Loucy (cell line): ENCODE measurements at regions not wholly inside any gene's neighbourhood (a gene's known extent, or its start where the extent isn't known, plus 50 kb on each side); places are given as distances from the start of the nearest gene placed in this dataset.

Source experiments
- H2AFZ ChIP-seq: fragments of 200-600 bp; sonication (generic); 2 replicates; pipeline ENCODE4 v1.6.0; 2016; ENCODE audit warnings: antibody characterized with exemption, mild to moderate bottlenecking, low read length, moderate library complexity
- H3F3A ChIP-seq: fragments of 200-600 bp; 2 replicates; pipeline ENCODE4 v1.6.0; 2016; ENCODE audit warnings: antibody characterized with exemption, low read depth, mild to moderate bottlenecking
- H3K27me3 ChIP-seq: fragments of 200-600 bp; sonication (generic); 2 replicates; pipeline ENCODE4 v1.6.1; 2014; ENCODE audit warnings: low read length, mild to moderate bottlenecking; ENCODE audit not compliant: insufficient read depth, poor library complexity, severe bottlenecking
- H3K36me3 ChIP-seq: fragments of 200-600 bp; sonication (generic); 2 replicates; pipeline ENCODE4 v1.6.1; 2016; ENCODE audit warnings: low read length; ENCODE audit not compliant: insufficient read depth
- H3K4me1 ChIP-seq: fragments of 200-600 bp; sonication (generic); 2 replicates; pipeline ENCODE4 v1.5.1; 2014; ENCODE audit warnings: low read length, mild to moderate bottlenecking; ENCODE audit not compliant: insufficient read depth, poor library complexity, severe bottlenecking
- H3K4me2 ChIP-seq: fragments of 200-600 bp; sonication (generic); 2 replicates; pipeline ENCODE4 v1.6.0; 2014; ENCODE audit warnings: antibody characterized with exemption, low read length, low read depth, mild to moderate bottlenecking; ENCODE audit not compliant: poor library complexity, severe bottlenecking
- H3K4me3 ChIP-seq: fragments of 200-600 bp; sonication (generic); 2 replicates; pipeline ENCODE4 v1.5.1; 2014; ENCODE audit warnings: low read length, mild to moderate bottlenecking, mixed read lengths; ENCODE audit not compliant: poor library complexity, severe bottlenecking
- H3K79me2 ChIP-seq: fragments of 200-600 bp; sonication (generic); 2 replicates; pipeline ENCODE4 v1.6.1; 2014; ENCODE audit warnings: low read length; ENCODE audit not compliant: insufficient read depth
- H3K9ac ChIP-seq: fragments of 200-600 bp; sonication (generic); 2 replicates; pipeline ENCODE4 v1.6.0; 2014; ENCODE audit warnings: mild to moderate bottlenecking, low read depth, low read length, moderate library complexity; ENCODE audit not compliant: poor library complexity, severe bottlenecking
- H3K9me2 ChIP-seq: fragments of 200-600 bp; sonication (generic); replicated peaks from 2 replicates; pipeline ENCODE4 v1.6.1; 2016; ENCODE audit warnings: low read depth, low read length, mixed read lengths
- H3K9me3 ChIP-seq: fragments of 200-600 bp; sonication (generic); 2 replicates; pipeline ENCODE4 v1.6.1; 2014; ENCODE audit warnings: mild to moderate bottlenecking, antibody characterized with exemption, low read length, low read depth; ENCODE audit not compliant: insufficient read depth
- H4K20me1 ChIP-seq: fragments of 200-600 bp; sonication (generic); 2 replicates; pipeline ENCODE4 v1.6.0; 2014; ENCODE audit warnings: antibody characterized with exemption, low read length, mild to moderate bottlenecking; ENCODE audit not compliant: insufficient read depth, poor library complexity, severe bottlenecking
- CTCF ChIP-seq: fragments of 200-600 bp; sonication (generic); conservative IDR thresholded peaks from 2 replicates; pipeline ENCODE4 v1.5.1; 2014; ENCODE audit warnings: mild to moderate bottlenecking, antibody characterized with exemption, low read length
- EZH2phosphoT487 ChIP-seq: fragments of 200-600 bp; IDR thresholded peaks from 2 replicates; pipeline ENCODE4 v1.6.1; 2018; ENCODE audit warnings: antibody characterized with exemption, mild to moderate bottlenecking, moderate library complexity, borderline replicate concordance

- no peak overlapping the region for H2AFZ ChIP-seq
- no peaks in the 10 kb centered on the region for H3K36me3 ChIP-seq
- no peak overlapping the region for H3K4me2 ChIP-seq
- TF ChIP-seq EZH2phosphoT487 (no peak), CTCF (no peak)
- H3K4me3 ChIP-seq, result no peak overlapping the region
- no peaks in the 10 kb centered on the region for H3K27me3 ChIP-seq
- H3K4me1 ChIP-seq, result no peaks in the 10 kb centered on the region
- no peak overlapping the region for H3K9ac ChIP-seq
- H4K20me1 ChIP-seq, result no peaks in the 10 kb centered on the region
- H3K9me2 ChIP-seq, result no peaks in the 10 kb centered on the region
- H3F3A ChIP-seq, result no peaks in the 10 kb centered on the region
- H3K79me2 ChIP-seq, result no peaks in the 10 kb centered on the region
- no peaks in the 10 kb centered on the region for H3K9me3 ChIP-seq
Observed at GRCh38 chr3:176055836-176056235, 1141.4 kb downstream of the TBL1XR1 start.

- no peaks in the 10 kb centered on the region for H3K27me3 ChIP-seq
- no peaks in the 10 kb centered on the region for H3K9me2 ChIP-seq
- H3K4me2 ChIP-seq, result no peak overlapping the region
- no peaks in the 10 kb centered on the region for H3F3A ChIP-seq
- TF ChIP-seq EZH2phosphoT487 (no peak), CTCF (no peak)
- H3K9ac ChIP-seq, result no peak overlapping the region
- no peak overlapping the region for H3K4me3 ChIP-seq
- no peak overlapping the region for H2AFZ ChIP-seq
- no peaks in the 10 kb centered on the region for H3K36me3 ChIP-seq
- no peaks in the 10 kb centered on the region for H3K4me1 ChIP-seq
- H3K9me3 ChIP-seq, result no peaks in the 10 kb centered on the region
- no peaks in the 10 kb centered on the region for H4K20me1 ChIP-seq
- H3K79me2 ChIP-seq, result no peaks in the 10 kb centered on the region
Observed at GRCh38 chr3:176051766-176052165, 1145.5 kb downstream of the TBL1XR1 start.

GRCh38 chr3:176046703-176047102 is 1150.6 kb downstream of the TBL1XR1 start:
- Histone ChIP-seq H2AFZ (no peak overlapping the region), H3K4me2 (no peak overlapping the region), H3K36me3 (no peaks in the 10 kb centered on the region), H3K4me3 (no peak overlapping the region), H3K4me1 (no peaks in the 10 kb centered on the region), H3K27me3 (no peaks in the 10 kb centered on the region), H3K79me2 (no peaks in the 10 kb centered on the region), H3F3A (no peaks in the 10 kb centered on the region), H3K9me2 (no peaks in the 10 kb centered on the region), H3K9ac (no peak overlapping the region), H4K20me1 (no peaks in the 10 kb centered on the region), H3K9me3 (no peaks in the 10 kb centered on the region)
- TF ChIP-seq EZH2phosphoT487, result no peak
- TF ChIP-seq CTCF, result no peak
